GM04504 (cell line): ENCODE measurements at regions not wholly inside any gene's neighbourhood (a gene's known extent, or its start where the extent isn't known, plus 50 kb on each side); places are given as distances from the start of the nearest gene placed in this dataset.

Source experiments
- DNase-seq: peaks from one replicate; pipeline ENCODE4 v3.0.0-alpha.2; 2012; ENCODE audit warnings: low read depth

DNA sequence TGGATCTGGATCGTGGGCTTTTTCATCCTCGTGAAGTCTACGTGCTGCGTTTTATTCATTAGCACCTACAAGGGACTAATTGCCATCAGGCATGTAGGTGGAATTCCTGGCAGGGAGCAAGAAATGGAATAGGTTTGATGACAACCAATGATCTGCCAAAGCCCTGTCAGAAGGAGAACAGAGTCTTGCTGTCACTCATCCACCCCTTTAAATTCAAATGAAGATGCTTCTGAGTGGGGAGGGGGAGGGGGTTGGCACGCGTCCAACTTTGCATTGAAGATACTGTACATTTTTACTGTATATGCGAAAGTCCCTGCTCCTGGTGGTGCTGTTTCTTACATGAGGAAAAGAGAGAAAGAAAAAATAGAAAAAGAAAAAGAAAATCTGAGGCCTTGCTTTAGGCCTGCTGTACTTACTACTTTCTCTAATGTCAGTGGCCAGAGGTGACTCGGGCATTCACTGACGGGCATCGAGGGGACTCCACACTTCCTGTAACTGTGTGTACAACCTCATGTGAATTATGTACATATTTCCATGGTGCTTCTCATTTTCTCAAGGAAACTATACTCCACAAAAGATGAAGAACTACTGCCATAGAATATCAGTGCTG, 569.1 kb downstream of the INHBA start:
- DNase-seq: no peak

DNA sequence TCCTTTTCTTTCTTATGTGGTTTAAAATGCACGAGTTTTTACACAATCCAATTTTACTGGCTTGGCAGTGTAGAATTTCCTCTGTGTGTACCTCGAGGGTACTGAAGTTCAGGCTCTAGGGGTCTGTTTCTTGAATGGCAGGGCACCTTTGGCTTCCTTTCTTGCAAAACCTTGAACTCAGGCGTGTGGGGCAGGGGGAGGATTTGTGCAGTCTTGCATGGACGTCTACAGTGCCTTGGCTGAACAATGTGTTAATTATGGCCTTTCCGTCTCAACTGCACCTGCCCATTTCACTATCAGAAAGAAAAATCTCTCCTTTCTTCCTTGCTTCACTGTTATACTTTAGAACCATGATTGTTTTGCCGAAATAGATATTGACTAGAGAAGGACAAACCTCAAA, 570.9 kb downstream of the INHBA start:
- no peak for DNase-seq

DNA sequence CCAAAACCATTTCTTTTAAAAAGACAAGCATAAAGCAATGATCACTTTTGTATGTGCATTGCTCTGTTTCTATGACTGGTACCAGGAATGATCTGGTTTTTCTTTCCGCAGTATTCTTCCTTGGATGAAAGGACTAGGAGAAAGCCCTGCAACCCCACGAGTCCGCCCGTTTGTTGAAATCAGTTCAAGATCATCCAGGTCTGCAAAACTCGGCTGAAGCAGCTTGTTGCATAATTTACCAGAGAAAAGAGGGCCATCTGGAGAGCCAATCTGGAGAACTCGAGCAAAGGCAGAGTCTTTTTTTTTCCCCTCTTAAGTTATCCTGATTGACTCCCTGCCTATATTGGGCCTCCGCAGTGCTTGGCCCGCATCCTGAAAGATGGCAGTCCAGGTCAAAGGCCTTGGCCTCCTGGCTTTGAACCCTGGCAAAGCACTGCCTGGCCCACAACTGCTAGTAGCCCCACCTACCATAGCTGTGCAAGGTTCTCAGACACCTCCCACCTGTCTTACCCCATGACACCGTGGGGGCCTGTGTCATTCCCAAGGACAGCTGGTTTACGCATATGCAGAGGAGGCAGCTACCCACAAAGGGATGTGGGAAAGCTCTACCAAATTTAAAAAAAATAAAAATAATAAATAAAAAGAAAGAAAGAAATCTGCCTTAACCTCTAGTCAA, 572.2 kb downstream of the INHBA start:
- DNase-seq: no peak

DNA sequence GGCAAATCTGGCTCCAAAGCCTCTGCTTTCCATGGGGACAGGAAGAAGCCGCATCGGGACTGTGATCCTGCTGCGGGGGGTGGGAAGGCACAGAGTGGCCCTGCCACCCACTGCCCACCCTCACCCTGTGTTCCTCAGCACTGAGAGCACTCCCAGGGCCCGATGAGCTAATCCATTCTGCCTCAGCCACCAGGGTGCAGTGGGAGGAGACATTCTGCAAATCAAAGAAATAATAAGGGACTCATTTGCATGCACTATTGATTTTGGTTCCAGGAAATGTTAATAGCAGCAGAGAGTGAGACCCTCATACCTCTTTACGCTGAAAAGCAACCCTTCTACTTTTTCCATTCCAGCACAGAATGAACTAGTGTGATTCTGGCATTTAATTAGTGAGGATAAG, 572.8 kb downstream of the INHBA start:
- no peak for DNase-seq

DNA sequence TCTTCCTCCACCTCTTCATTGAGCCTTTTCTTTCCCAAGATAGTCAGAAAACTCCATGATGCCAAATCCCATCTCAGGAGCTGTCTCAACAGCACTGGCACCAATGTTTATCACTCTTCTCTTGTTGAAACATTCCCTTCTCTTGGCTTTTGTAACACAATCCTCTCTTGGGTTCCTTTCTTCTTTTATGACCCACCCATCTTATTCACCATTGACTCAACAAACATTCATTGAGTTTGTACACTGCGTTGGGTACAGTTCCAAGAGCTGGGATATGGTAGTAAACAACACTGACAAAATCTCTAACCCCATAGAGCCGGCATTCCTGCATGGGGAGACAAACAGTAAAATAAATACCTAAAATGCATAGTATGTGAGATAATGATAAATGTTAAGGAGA, 577.5 kb downstream of the INHBA start:
- no peak for DNase-seq

DNA sequence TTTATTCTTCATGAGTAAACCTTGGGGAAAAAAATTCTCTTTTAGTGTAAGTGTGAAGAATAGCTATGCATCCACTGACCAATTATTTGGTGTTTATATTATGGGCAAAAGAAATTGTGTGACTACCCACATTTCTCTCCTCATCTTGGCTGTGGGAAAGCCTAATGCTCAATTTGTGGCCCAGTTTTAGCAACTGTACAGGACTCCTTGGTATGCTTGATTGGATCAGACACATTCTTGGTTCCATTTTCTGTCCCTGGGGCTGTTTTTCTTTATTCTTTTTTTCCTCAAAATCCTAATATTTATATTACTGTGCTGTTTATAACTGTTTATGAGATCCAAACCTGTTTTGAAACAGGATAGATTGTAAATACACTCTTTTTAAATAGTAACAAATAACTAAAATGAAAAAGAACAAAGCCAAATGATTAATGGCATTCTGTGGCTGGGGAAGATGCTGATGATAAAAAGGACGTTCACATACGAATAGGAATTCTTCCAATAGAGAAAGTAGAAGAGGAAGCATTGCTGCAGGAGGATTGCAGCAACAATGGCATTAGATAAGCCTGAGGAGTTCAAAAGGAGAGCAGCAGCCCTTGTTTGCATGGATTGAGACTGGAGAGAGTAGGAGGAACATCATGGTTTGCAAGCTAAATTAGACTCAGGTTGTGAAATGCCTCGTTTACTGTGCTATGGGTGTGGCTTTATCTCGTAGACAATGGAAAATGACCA, 580.5 kb downstream of the INHBA start:
- no peak for DNase-seq

DNA sequence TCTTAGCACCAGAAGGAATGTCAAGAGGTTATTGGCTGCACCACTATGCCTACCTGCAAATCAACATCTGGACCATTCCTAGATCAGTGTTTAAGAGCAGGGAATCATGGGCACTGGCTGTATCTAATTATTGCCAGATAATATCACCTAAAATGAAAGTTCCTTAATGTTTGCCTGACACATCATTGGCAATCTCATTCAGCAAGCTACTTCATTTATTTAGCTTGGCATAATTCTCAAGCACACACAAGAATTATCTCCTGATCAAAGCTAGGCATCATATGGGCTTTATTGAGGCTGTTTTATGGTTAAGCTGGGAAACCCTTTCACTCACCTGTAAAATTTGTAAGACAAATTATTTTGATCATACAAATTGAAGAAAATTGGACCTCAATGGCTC, 581.7 kb downstream of the INHBA start:
- DNase-seq: no peak

- no peak for DNase-seq
These were observed 584.4 kb downstream of the INHBA start for GRCh38 chr7:41118486-41118885.

DNA sequence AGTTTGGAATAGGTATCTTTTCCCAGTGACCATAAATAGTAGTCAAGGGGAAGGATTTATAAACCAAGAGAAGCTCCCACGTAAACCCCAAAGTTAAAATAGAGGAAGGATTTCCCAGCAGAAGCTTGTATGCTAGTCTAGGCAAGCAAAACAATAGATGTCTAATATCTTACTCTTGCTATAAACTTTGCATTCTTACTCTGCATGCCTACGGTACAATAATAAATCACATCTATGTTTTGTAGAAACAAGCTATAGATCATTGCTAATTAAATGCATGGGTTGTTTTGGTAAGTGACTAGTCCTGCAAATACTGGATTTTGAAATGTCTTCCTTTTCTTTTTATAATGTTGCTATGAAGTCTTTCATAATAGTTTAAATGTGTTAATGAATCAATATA, 585.5 kb downstream of the INHBA start:
- no peak for DNase-seq

DNA sequence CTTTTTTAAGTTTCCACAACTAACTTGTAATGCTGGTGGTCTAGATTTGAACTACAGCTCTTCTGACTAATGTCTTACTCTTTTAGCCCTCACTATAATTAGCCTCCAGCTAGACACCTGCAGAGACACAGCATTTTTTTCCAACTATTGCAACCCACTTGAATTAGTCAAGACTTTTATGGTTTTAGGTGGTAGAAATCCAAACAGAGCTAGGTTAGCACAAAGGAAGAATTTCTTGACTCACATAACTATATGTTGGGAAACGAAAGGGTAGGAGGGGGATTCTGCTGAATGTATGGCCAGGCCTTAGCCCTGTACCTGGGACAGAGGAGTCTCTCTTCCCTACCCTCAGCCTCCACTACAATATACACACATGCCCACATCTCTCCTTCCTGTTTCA, 586.1 kb downstream of the INHBA start:
- DNase-seq: no peak

DNA sequence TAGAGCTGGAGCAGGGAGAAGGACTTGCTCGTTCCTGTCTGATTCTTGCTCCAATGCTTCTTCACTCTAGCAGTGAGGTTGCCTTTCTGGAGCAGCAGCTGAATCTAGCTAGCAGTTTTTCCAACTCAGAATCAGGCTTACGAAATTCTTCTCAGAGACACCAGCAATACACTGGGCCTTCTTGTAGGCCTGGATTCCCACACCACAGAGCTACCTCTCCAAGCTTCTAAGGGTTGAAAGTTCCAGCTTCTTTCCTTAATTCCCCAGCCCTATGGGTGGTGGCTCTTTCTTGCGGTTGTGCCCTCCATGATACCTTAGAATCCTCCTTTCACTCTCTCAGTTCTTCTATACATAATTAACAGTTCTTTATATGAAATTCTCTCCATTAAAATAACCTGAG, 586.6 kb downstream of the INHBA start:
- no peak for DNase-seq

DNA sequence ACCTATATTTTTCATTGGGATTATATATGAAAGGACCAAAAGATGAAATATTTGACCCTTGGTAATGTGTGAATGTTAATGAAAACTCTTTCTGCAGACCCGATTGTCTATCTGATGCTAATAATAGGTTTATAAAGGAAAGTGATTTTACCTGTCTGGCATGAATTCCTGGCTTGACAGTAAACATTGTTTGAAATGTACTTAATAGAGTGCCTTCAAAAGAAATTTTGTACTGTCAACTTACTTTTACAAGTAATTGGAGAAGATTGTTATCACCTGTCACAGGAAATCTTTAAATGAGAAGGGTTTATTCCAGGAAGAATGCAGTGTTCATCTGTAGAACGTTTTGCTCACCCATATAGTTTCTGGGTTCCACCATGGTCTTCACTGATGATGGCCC, 588.2 kb downstream of the INHBA start:
- DNase-seq: no peak

DNA sequence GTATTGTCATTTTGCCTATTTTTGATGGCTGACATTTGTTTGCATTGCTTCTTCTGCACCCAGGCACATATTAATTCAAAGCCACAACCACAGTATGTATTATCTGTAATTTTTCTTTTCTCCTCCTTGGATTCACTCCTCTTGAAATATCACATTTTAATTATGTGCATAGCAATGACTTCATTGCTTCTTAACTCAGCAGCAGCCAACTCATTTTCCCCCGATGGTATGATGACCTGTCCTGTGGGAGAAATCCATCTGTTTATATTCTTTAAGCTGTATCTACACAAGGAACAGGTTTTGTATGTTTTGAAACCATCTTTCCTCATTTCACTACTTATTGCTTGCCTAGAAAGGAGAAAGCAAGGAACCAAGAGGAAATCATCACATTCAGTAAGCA, 588.8 kb downstream of the INHBA start:
- no peak for DNase-seq

- no peak for DNase-seq
These were observed 589.2 kb downstream of the INHBA start for GRCh38 chr7:41113719-41114118.

DNA sequence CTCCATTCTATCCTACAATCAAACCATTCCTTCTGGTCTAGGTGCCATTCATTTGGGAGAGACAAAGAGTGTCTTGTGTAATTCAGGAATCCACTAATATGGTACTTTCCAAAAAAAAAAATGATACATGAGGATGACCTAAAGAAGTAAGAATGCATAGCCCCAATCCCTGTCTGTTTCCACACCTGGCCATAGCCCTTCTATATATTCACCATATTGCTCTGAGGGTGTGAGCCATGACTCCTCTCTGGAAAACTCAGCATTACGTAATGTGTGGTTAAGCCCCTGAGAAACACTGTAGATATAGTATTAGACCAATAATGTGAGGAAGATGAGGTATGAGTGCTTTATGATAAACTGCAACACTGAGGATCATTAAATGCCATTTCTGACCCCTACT, 592.7 kb downstream of the INHBA start:
- no peak for DNase-seq

DNA sequence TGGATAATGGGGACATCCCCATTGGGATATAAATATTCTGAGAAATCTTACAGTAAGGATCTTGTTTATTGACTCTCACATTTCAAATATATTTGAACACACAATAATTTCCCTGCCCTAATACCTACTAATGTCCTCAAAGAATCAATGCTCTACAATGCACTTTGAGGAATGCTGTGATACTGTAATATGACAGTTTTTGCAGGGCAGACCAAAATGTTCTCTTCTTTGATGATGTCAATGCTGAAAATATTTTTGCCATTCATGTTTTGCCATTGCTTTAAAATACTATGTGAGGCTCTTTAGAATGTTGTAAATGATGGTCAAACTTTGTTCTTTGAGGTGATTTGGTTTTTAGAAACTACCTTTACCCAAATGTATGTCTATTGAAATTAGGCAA, 594.1 kb downstream of the INHBA start:
- no peak for DNase-seq

GRCh38 chr7:41107938-41108448, 594.9 kb downstream of the INHBA start:
- DNase-seq: no peak

- no peak for DNase-seq
These were observed 595.5 kb downstream of the INHBA start for GRCh38 chr7:41107330-41107937.

DNA sequence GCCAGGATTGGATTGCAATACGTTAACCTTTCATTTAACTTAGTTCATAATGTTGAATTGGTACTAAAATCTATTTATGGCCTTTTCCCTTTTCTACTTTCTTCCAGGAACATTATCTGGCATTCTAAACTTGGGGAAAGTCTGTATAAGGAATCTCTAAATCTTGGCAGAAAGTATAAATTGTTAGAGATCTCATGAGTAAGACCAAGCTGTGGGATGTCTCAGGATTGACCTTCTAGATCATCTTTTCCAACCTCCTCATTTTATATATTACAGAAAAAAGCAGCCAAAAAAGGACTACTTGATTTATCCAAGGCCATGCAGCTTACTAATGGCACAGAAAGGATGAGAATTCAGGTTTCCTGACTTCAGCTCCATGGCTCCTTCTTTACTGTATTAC, 598.3 kb downstream of the INHBA start:
- DNase-seq: no peak

DNA sequence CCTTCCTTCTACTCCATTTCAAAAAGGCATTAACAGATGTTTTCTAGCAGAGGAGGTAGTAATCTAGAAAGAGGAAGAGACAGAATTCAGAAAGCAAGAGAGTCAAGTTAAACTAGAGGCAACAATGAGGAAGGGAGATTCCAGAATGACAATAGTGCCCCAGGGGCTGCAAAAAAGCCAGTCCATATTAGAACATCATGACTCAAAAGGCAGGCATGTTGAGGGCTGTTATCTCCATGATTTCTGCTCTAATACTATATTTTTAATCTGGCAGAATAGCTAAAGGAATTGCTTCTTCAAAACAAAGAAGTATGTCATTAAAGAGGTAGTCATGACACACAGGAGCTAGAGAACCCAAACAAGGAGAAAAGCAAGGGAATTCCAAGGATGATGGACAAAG, 599.6 kb downstream of the INHBA start:
- DNase-seq: no peak

- DNase-seq: no peak
These were observed 604.0 kb downstream of the INHBA start for GRCh38 chr7:41098846-41099245.

DNA sequence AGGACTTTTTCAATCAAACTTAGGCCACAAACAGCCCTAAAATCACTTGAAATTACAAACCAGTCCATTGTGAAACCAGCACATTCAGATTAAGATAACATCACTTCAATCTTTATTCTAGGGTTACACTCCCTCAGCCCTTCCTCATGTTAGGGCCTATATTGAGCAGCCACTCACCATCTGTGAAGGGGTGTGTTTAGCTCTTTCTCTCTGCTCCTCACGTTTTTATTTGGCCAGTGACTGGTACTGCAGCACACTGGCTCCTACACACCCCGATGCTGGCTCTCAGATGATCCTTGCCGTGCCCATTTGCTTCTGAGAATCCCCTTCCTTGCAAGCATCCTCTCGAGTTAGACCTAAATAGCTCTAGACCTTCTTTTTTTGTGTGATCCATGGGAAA, 604.5 kb downstream of the INHBA start:
- DNase-seq: no peak

DNA sequence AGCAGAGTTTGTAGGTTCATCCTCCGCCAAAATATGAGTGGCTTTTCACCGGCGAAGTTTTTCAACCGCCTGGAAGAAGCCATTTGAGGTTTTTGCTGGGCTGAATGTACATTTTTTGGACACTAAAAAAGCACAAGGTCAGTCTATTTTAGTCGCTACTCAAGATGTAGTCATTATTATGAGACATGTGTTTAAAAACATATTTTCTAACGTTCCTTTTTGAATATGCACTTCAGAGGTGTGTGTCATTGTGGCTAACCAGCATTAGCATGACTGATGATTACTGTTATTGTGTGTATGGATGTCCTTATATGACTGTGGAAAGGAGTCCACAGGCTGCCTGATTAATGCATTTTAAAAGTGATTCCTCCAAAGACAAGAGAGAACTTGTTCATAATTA, 605.4 kb downstream of the INHBA start:
- no peak for DNase-seq
